ENCODE measurements at regions not wholly inside any gene's neighbourhood (a gene's known extent, or its start where the extent isn't known, plus 50 kb on each side); places are given as distances from the start of the nearest gene placed in this dataset.
"Not testable (repeated sequence)": the region's sequence is repeated elsewhere in the genome, so short reads cannot be mapped to it uniquely, and the experiment has no call there.

DNA sequence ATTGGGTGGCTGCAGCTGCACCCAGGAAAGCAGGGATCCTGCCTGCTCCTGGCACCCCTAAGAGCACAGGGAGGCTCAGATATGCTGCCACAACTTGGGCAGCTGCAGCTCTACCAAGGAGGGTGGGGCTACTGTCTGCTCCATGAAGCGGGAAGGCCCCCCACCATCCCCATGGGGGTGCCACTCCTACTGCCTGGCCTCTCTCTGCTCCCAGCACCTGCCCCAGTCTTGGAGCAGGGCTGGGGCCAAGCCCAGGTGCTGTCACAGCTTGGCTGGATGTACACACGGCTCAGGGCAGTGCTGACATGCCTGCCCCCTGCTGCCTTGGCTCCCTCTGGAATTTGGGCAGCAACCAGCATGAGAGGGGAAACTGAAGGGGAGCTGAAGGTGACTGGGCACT, 214.7 kb upstream of the PLPPR1 start:
- no peak for DNase-seq

DNA sequence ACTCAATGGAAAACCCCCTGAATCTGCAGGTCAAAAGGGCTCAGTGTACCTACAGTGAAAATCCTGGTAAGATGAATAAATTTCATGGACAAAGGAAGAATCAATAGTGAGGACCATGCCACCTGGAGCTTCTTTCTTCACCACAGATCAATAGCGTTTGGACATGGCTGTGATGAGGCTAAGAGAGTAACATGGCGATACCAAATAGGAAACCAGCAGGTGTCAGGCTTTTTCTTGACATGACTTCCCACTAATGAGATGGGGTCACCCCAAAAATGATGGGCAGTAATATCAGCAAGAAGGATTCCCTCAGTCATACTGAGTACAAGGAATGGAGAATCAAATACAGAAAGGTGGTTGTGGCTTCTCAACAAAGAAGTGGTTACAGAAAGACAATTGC, 208.5 kb upstream of the PLPPR1 start:
- DNase-seq: no peak

DNA sequence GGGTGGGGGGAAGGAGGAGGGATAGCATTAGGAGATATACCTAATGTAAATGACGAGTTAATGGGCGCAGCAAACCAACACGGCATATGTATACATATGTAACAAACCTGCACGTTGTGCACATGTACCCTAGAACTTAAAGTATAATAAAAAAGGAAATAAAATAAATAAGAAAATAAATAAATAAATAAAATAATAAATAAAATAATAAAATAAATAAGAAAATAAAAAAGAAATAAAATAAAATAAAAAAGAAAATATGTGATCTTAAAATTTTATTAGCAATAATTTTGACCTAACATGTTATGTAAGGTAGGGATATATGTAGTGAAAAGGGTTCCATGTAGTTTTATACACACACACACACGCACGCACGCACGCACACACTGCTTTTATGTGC, 195.5 kb upstream of the PLPPR1 start:
- not testable (repeated sequence) for DNase-seq

DNA sequence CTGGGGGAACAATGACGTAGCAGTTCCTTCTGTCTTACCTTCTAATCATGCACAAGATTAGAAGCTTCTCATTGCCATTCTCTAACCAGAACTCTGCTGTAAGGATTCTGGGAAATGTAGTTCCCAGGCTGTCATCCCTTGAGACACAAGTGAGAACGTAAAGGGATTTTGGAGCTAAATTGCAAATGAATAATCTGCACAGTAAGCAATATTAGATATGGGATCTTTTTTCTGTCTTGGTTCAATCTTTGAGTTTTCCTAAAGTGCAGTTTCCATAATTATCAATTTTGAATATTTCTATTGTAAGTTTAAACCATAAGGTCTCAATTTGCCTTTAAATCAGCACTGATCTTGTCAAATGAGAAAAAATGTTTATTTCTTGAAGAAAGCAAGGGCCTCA, 189.7 kb upstream of the PLPPR1 start:
- no peak for DNase-seq

DNA sequence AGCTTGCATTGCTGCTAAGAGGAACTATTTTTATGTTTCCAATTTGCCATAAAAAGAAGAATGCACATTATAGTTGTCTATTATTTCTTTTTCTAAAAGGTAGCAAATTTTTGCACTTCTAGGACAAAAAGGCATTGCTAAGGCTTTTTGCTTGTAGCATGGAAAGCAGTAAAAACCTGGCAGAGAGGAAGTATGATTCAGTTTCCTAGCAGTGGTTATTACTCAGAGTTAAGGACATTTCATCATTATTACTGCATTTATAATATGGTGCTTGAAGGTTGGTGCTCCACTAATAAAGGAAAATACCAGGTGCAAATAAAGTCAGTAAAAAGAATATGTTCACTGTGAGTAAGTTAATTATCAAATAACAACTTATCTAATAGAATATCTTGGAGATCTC, 179.8 kb upstream of the PLPPR1 start:
- peak; percentile 54 for DNase-seq

DNA sequence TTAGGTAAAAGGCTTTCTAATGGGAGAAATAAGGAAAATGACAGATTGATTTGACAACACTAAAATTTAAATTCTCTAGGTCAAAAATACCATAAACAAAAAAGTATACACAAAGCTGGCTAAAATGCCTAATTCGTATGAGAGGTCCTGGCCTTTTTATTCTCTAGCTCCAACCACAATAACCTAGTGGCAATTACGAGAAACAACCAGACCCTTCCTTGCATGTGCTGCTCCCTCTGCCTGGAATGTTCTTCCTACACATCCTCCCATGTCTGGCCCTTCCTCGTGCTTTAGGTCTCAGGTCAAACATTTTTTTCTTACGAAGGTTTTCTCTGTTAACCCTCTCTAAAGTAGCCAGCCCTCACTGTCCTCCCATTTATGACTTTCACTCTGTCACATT, 176.4 kb upstream of the PLPPR1 start:
- DNase-seq: no peak

DNA sequence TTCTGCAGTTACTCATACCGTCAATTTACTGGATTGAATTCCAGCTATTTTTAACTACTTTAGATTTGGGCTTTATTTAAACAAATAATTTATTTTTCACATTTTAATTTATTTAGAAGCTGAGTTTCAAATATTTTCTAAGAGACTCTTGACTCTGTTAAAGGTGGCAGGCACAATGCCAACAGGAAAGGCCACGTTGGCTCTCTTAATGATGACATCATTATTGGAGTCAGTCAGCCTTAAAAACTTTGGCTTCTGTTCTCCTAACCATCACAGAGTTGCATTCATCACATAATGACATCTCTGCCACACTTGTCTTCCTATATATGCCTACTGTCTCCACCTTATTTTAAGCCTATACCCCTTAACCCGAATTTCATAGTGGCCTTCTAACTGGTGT, 172.3 kb upstream of the PLPPR1 start:
- no peak for DNase-seq

DNA sequence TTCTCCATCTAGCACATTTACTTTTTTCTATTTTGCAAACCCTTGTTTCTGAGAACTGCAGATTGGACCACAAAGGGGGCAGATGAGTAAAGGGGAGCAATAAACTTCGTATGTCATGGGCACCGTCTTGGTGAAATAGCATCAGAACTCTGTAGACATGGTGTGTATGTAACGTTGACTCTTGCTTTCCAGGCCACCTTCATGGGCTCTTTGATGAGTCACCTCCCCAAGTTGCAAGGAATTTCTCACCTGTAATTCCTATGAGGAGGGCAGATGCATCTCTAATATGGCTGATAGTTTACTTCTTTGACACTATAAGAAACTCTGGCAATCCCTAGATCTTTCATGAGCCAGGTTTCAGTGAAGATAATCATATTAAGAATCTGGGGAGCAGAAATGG, 163.4 kb upstream of the PLPPR1 start:
- DNase-seq: no peak

DNA sequence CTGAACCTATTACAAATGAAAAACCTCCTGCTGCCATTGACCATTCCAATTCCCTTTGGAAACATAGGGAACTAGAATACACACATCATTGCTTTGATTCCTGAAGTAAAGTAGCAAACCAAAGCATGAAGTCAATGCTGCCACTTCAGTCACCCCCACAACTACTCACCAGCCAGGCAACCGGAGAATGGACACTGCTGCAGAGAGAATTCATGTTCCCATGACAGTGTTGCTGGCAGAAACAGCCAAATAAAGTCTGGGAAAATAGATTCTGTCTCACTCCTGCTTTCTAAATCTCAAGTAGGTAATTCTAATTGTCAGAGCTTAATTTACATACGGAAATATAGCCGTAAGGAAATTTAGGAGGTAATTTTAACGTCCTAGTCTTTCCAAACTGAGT, 162.9 kb upstream of the PLPPR1 start:
- no peak for DNase-seq

DNA sequence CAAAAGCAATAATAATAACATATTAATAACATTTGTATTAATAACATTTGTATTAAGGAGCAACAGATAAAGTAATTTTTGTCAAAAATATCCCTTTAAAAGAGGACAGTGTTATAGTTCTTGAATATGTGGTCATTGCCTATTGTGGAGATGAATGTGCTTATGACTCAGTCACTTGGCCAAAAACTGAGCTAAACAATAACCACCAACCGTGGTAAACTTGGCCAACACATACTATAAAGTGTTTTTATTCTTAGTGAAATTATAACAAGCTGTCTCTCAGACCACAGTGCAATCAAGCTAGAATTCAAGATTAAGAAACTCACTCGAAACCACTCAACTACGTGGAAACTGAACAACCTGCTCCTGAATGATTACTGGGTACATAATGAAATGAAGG, 159.2 kb upstream of the PLPPR1 start:
- DNase-seq: no peak

DNA sequence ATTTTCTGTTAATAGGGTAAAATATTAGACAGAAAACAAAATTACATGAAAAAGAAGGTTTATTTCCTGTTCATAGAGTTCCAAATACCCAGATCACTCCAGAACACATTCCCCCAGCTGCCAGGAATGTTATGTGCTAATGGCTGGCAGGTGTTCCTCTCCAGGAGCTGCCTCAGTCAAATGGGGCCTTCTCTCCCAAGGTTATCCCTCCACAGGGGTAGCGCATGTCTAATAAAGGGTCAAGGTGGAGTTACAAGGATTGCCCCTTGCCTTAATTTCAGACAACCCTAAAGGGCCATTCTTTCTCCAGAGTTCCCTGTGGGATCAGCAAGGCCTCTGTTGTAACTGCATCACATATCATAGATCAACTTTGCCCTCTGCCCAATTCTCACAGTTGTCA, 148.6 kb upstream of the PLPPR1 start:
- no peak for DNase-seq

DNA sequence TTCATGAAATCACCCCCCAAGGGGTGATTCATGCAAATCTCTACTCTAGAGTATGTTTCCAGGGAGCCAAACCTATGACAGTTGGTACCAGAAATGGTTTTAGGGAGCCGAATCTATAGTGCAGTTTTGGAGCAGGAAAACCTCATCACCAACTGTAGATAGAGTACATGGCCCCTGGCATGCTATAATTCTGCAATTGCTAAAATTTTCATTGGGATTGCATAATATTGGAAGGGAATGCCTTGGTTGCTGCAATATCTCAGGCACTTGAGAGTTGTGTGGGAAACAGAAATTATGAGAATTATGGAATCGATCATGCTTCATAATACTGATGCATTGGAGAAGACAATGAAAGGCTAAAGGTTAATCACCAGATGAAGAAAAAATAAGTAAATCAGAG, 148.2 kb upstream of the PLPPR1 start:
- DNase-seq: no peak

DNA sequence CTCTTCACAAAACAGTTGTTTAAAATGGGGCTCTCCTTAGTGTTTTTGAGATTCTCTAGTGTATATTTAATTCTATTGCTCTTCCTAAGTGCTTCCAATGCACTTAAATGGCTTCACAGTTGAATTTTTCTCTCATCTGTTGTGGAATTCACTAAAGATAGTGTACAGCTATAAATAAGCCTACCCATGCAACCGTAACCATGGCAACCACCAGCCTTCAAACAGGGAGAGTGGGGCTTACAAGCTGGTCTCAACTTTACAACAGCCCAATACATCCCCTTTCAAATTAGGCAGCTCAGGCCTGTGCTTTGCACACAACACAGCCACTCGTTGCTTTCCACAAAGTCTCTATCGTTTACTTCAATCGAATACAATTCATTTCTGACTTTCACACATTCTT, 144.0 kb upstream of the PLPPR1 start:
- DNase-seq: no peak

DNA sequence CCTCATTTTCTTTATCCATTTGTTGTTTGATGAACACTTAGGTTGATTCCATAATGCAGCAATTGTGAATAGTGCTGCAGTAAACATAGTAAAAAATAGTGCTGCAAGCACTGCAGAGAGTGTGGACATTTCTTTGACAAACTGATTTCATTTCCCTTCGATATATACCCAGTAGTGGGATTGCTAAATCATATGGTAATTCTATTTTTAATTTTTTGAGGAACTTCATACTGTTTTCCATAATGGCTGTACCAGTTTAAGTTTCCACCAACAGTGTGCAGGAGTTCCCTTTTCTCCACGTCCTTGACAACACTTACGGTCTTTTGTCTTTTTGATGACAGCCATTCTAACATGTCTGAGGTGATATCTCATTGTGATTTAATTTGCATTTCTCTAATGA, 138.2 kb upstream of the PLPPR1 start:
- DNase-seq: no peak

DNA sequence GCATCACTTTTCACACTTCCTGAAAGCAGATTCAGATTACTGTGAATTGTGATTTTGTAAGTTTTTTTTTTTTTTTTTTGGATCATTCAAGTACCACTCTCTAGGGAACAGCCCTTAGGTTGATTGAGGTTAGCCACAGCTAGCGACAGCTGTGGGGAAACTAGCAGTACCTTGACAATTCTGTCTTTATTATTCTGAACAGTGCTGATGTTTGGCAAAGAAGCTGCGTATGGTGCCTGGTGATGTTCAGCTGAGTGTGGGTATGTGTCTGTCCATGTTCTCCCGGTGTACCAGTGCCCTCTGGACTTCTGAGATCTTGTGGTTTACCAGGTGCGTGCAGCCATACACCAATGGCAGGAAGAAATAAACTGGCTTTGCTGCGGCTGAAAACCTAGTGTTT, 117.3 kb upstream of the PLPPR1 start:
- peak; percentile 68 for DNase-seq

DNA sequence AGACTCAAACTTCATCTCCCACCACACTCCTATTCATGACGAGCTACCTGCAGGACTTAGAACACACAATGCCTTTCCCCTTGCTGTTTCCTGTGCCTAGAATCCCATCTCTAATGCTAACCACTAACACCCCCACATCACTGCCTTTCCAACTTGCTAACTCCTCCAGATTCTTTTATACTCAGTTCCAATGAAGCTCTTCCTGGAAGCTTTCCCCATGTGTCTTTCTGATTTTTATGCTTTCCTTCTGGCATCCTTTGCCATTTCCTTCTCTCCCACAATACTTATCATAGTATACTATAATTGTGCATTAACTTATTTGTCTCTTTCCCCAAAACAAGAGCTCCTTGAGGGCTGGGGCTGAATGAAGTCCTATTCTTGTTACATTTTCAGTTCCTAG, 115.3 kb upstream of the PLPPR1 start:
- no peak for DNase-seq

DNA sequence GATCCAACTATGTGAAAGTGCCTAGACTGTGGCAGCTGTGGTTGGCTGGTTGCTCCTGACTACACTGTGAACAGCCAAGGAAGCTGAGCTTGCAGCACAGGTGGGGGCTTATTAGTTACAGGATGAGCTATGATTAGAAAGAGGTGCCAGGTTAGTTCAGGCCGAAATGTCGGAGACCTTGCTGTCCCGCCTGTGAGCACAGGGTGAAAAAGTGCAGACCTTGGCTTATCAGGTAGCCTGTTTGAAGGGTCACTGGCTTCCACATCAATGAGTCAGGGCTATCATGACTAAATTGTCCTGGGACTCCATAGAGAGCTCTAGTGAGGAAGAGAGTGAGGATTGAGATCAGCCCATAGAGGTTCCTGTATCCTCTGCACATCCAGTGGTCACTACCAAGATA, 114.3 kb upstream of the PLPPR1 start:
- no peak for DNase-seq

DNA sequence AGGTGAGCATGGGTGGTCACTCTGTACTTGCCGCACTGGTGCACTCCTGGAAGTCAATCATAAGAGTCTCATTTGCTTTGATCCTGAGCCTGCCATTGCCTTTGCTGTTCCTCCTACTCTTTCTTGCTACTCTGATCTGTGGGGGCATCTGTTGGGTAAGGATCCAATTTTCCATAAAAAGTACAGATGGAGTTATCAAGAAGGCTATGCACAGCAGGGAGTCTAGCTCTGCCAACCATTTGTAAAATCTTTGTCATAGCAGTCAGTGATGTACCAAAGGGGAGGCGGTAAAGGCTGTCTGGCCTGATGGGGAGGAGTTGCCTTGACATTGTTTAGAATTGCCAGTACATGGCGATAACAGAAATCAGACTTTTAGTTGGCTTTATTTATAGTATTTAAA, 109.0 kb upstream of the PLPPR1 start:
- no peak for DNase-seq

DNA sequence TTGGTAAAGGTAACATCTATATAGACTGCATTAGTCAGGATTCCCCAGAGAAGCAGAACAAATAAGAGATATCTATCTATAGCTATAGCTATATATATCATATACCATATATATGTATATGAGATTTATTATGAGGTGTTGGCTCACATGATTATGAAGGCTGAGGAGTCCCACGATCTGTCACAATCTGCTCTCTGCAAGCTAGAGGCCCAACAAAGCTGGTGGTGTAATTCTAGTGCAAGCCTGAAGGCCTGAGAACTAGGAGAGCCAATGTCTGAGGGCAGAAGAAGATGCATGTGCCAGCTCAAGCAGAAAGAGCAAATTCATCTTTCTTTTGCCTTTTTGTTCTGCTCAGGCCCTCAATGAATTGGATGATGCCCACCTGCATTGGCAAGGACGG, 102.2 kb upstream of the PLPPR1 start:
- DNase-seq: no peak

DNA sequence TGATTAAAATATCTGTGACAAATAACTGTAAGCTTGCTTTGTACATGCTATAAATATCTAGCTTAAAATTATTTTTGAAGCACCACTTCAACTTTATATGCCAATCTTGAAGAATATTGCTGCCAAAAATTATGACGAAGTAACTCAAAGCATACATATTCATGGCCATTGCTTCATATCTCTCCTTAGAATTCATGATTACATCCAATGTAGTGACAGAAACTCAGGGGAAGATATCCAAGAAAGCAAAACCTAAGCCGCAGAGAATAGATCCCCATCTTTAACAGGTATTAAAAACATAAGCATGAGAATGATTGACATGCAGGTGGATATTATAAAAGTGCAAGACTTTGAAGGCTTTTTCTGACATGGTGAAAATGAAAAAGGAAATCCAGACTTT, 100.8 kb upstream of the PLPPR1 start:
- DNase-seq: no peak

DNA sequence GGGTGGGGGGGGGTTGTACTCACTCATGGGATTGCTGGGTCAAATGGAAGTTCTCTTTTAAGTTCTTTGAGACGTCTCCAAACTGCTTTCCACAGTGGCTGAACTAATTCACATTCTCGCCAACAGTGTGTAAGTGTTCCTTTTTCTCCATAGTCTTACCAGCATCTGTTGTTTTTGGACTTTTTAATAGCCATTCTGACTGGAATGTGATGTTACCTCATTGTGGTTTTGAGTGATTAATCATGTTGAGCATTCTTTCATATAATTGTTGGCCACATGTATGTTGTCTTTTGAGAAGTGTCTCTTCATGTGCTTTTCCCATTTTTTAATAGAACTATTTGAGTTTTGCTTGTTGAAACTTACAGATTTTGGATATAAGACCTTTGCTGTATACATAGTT, 94.9 kb upstream of the PLPPR1 start:
- DNase-seq: no peak

DNA sequence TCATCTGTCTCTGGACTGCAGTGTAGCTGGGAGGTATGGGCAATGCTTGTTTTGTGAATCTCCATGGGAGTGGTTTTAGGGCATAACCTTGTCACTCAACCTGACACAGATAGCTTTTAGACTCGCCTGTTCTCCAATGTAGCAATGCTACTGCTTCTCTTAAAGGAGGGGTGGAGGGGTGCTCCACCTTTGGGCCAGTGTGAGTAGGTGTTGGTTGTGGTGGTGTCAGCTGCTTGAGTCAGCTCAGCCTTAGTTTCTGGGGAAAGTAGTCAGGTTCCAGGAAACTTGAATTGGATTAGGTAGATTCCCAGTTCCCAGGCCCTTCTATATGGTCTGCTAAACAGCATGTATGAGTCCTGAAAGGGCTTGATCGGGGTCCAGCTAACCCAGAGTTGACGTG, 91.1 kb upstream of the PLPPR1 start:
- DNase-seq: no peak

DNA sequence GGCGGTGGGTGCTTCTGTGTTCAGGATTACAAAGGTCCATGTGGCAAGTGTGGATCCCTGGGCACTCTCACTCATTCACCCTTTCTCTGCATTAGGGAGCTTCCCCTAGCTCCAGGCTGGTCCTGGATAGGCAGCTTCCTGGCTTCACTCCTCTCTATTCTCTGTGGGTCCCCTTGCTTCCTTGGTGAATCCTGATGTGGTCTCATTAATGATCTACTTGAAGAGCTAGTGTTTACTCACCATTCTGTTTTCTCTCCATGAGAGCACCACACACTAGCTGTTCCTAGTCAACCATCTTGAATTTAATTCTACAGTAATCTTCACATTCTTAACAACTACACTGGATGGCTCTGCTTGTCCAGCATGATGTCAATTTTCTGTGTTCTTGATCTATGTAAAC, 90.0 kb upstream of the PLPPR1 start:
- no peak for DNase-seq

DNA sequence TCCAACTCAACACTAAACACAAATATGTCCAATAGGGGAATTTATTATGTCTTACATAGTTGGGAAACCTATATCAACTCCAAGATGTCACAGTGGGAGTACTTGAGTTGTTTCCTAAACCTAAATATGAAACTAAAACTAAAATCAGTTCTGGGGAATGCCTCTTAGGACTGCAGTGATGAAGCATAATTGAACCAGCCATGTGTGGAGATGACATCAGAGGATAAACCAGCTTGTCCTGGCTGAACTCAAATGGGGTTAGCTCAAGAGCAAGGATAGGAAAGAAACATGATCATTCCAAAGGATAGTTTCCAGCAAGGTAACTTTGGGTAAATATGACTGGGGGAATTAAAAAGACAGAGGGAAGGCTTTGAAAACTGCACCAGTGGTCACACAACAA, 88.9 kb upstream of the PLPPR1 start:
- DNase-seq: no peak

DNA sequence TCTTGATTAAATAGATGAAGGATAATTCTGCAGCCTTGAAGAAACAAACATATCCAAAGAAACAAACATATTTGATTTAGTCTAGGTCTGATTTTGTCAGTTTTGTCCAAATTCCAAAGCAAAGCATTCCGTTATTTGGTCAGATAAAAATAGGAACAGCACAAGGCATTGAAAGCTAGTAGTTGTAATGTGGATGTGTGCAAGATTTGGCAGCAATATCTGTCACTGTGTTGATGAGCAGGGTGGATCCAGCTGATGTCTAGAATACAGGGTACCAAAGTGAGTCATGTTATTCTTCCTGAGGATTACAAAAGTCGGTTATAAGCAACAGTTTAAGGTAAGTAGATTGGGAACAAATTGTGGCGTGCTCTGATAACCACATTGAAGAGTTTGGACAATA, 69.3 kb upstream of the PLPPR1 start:
- no peak for DNase-seq
